ENCODE measurements at regions not wholly inside any gene's neighbourhood (a gene's known extent, or its start where the extent isn't known, plus 50 kb on each side); places are given as distances from the start of the nearest gene placed in this dataset.

DNA sequence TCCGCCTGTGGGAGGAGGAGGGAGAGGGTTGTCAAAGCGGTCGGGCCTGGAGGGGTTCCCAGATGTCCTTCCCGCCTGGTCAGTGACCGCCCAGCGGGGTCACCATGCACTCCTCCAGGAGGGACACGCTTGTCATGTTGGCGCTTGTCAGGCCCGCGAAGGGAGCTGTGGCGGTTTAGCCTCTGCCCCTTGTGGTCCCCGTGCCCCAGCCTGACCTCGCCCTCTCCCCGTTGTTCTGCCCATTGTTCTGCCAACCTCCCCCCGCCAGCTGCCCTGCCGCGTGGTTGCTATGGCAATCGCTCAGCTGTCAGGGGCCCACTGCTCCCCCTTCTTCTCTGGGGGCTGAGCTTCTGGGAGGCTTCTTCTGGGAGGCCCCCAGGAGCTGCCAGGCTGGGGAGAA is 146.4 kb upstream of the CIBAR2 start (continued):
- TF ChIP-seq, protein P1, sequence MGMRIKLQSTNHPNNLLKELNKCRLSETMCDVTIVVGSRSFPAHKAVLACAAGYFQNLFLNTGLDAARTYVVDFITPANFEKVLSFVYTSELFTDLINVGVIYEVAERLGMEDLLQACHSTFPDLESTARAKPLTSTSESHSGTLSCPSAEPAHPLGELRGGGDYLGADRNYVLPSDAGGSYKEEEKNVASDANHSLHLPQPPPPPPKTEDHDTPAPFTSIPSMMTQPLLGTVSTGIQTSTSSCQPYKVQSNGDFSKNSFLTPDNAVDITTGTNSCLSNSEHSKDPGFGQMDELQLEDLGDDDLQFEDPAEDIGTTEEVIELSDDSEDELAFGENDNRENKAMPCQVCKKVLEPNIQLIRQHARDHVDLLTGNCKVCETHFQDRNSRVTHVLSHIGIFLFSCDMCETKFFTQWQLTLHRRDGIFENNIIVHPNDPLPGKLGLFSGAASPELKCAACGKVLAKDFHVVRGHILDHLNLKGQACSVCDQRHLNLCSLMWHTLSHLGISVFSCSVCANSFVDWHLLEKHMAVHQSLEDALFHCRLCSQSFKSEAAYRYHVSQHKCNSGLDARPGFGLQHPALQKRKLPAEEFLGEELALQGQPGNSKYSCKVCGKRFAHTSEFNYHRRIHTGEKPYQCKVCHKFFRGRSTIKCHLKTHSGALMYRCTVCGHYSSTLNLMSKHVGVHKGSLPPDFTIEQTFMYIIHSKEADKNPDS (CRISPR knock-in tag; IDR thresholded peaks at IDR 0.05): no peak
- no peak for TF ChIP-seq ZNF224 (CRISPR knock-in tag; IDR thresholded peaks at IDR 0.05)
- TF ChIP-seq, protein P2, sequence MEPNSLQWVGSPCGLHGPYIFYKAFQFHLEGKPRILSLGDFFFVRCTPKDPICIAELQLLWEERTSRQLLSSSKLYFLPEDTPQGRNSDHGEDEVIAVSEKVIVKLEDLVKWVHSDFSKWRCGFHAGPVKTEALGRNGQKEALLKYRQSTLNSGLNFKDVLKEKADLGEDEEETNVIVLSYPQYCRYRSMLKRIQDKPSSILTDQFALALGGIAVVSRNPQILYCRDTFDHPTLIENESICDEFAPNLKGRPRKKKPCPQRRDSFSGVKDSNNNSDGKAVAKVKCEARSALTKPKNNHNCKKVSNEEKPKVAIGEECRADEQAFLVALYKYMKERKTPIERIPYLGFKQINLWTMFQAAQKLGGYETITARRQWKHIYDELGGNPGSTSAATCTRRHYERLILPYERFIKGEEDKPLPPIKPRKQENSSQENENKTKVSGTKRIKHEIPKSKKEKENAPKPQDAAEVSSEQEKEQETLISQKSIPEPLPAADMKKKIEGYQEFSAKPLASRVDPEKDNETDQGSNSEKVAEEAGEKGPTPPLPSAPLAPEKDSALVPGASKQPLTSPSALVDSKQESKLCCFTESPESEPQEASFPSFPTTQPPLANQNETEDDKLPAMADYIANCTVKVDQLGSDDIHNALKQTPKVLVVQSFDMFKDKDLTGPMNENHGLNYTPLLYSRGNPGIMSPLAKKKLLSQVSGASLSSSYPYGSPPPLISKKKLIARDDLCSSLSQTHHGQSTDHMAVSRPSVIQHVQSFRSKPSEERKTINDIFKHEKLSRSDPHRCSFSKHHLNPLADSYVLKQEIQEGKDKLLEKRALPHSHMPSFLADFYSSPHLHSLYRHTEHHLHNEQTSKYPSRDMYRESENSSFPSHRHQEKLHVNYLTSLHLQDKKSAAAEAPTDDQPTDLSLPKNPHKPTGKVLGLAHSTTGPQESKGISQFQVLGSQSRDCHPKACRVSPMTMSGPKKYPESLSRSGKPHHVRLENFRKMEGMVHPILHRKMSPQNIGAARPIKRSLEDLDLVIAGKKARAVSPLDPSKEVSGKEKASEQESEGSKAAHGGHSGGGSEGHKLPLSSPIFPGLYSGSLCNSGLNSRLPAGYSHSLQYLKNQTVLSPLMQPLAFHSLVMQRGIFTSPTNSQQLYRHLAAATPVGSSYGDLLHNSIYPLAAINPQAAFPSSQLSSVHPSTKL (CRISPR knock-in tag; IDR thresholded peaks at IDR 0.05): no peak
- no peak for TF ChIP-seq HOXA5 (CRISPR knock-in tag; IDR thresholded peaks at IDR 0.05)
- TF ChIP-seq ZSCAN22 (CRISPR knock-in tag; IDR thresholded peaks at IDR 0.05): no peak
- TF ChIP-seq ELK4 (CRISPR knock-in tag; IDR thresholded peaks at IDR 0.05; ENCODE audit: borderline replicate concordance): no peak
- no peak for TF ChIP-seq CHCHD3 (CRISPR knock-in tag; IDR thresholded peaks at IDR 0.05)
- TF ChIP-seq, protein P3, sequence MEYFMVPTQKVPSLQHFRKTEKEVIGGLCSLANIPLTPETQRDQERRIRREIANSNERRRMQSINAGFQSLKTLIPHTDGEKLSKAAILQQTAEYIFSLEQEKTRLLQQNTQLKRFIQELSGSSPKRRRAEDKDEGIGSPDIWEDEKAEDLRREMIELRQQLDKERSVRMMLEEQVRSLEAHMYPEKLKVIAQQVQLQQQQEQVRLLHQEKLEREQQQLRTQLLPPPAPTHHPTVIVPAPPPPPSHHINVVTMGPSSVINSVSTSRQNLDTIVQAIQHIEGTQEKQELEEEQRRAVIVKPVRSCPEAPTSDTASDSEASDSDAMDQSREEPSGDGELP (IDR thresholded peaks at IDR 0.05; ENCODE audit: borderline replicate concordance, low read depth): peak; percentile 50; the same call in 1 of the 2 replicates
- 0 out of 2 replicates have a peak, but pooled peaks have one; percentile 66 for TF ChIP-seq HNRNPL (IDR thresholded peaks at IDR 0.05; ENCODE audit: low read depth, low read length)
- TF ChIP-seq NCOA1 (CRISPR knock-in tag; IDR thresholded peaks at IDR 0.05): no peak
- TF ChIP-seq ZC3H13 (CRISPR knock-in tag; IDR thresholded peaks at IDR 0.05): no peak
- no peak for TF ChIP-seq MNT (IDR thresholded peaks at IDR 0.05)
- no peak for TF ChIP-seq SOX6 (IDR thresholded peaks at IDR 0.05)
- TF ChIP-seq SOX6 (CRISPR knock-in tag; IDR thresholded peaks at IDR 0.05): peak; percentile 49
- no peak for TF ChIP-seq NKX3-1 (CRISPR knock-in tag; IDR thresholded peaks at IDR 0.05)
- TF ChIP-seq, protein P4, sequence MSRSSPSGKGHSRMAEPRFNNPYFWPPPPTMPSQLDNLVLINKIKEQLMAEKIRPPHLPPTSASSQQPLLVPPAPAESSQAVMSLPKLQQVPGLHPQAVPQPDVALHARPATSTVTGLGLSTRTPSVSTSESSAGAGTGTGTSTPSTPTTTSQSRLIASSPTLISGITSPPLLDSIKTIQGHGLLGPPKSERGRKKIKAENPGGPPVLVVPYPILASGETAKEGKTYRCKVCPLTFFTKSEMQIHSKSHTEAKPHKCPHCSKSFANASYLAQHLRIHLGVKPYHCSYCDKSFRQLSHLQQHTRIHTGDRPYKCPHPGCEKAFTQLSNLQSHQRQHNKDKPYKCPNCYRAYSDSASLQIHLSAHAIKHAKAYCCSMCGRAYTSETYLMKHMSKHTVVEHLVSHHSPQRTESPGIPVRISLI (CRISPR knock-in tag; IDR thresholded peaks at IDR 0.05; ENCODE audit: borderline replicate concordance): no peak
- no peak for TF ChIP-seq ZFP37 (CRISPR knock-in tag; IDR thresholded peaks at IDR 0.05; ENCODE audit: borderline replicate concordance)
